Tibial nerve (tissue), 4 donors: ENCODE measurements at regions not wholly inside any gene's neighbourhood (a gene's known extent, or its start where the extent isn't known, plus 50 kb on each side); places are given as distances from the start of the nearest gene placed in this dataset.

Experiments used
- DNase-seq, 2 donors: peaks; one replicate each; pipeline ENCODE4 v3.0.0-alpha.2; 2019; ENCODE audit warnings: low spot score in 2 of 2
- H3K27ac ChIP-seq, 4 donors: fragments of 200-600 bp; sonication (generic) in 3 of 4; one replicate each; pipeline ENCODE4 v1.5.1; 2017 to 2019; ENCODE audit warnings: mild to moderate bottlenecking in 1 of 4
- H3K27me3 ChIP-seq, 2 donors: fragments of 200-600 bp; sonication (generic) in 1 of 2; one replicate each; pipeline versions ENCODE4 v1.5.1 to v1.6.0; 2017 to 2019
- H3K36me3 ChIP-seq, 3 donors: fragments of 200-600 bp; sonication (generic); one replicate each; pipeline ENCODE4 v1.5.1; 2018 to 2019
- H3K4me1 ChIP-seq, 4 donors: fragments of 200-600 bp; sonication (generic) in 3 of 4; one replicate each; pipeline ENCODE4 v1.5.1; 2017 to 2019
- H3K4me3 ChIP-seq, 4 donors: fragments of 200-600 bp; sonication (generic) in 3 of 4; one replicate each; pipeline ENCODE4 v1.5.1; 2017 to 2019; ENCODE audit warnings: mild to moderate bottlenecking in 1 of 4, moderate library complexity in 1 of 4
- H3K9me3 ChIP-seq, 4 donors: fragments of 200-600 bp; sonication (generic) in 3 of 4; one replicate each; pipeline ENCODE4 v1.5.1; 2017 to 2019
- CTCF ChIP-seq, 5 experiments: fragments of 200-600 bp in 3 of 5; fragments of 450-650 bp in 2 of 5; sonication (generic) in 3 of 5; IDR thresholded peaks; one replicate each; pipeline ENCODE4 v1.5.1; 2016 to 2019; ENCODE audit warnings: antibody characterized with exemption in 5 of 5, mild to moderate bottlenecking in 3 of 5, moderate library complexity in 2 of 5
- EP300 ChIP-seq, 2 donors: sonication (generic); formaldehyde crosslinking; IDR thresholded peaks; one replicate each; pipeline ENCODE4 v1.6.1; 2017; ENCODE audit warnings: antibody characterized with exemption in 2 of 2, mild to moderate bottlenecking in 1 of 2
- POLR2A ChIP-seq, 2 donors: fragments of 450-650 bp; IDR thresholded peaks; one replicate each; pipeline ENCODE4 v1.6.1; 2017; ENCODE audit warnings: antibody characterized with exemption in 2 of 2, mild to moderate bottlenecking in 2 of 2, moderate library complexity in 2 of 2
- WGBS, 2 donors: methylation state at CpG; one replicate each; pipeline ENCODE4 v1.1.5; 2018; 5-methylcytosine and 5-hydroxymethylcytosine counted together

GRCh38 chr3:150300388-150300787 is 107.7 kb upstream of the TSC22D2 start:
- TF ChIP-seq CTCF (IDR thresholded peaks at IDR 0.05) = no peak
- no peak for TF ChIP-seq POLR2A (IDR thresholded peaks at IDR 0.05)
- no peak for TF ChIP-seq EP300 (IDR thresholded peaks at IDR 0.05)
- Histone ChIP-seq H3K9me3 (no peaks in the 10 kb centered on the region), H3K27ac (no peak overlapping the region), H3K4me1 (no peaks in the 10 kb centered on the region), H3K36me3 (no peaks in the 10 kb centered on the region), H3K4me3 (no peak overlapping the region), H3K27me3 (no peaks in the 10 kb centered on the region)
- 45 to 63% methylated on average over 2 of the region's 2 CpGs for WGBS, 2 donors
- DNase-seq = no peak

GRCh38 chr3:150299201-150299600 is 108.9 kb upstream of the TSC22D2 start:
- Histone ChIP-seq H3K27ac (no peak overlapping the region), H3K27me3 (no peaks in the 10 kb centered on the region), H3K36me3 (no peaks in the 10 kb centered on the region), H3K4me1 (no peaks in the 10 kb centered on the region), H3K4me3 (no peak overlapping the region), H3K9me3 (no peaks in the 10 kb centered on the region)
- no peak for TF ChIP-seq CTCF (IDR thresholded peaks at IDR 0.05)
- TF ChIP-seq POLR2A (IDR thresholded peaks at IDR 0.05) = no peak
- TF ChIP-seq EP300 (IDR thresholded peaks at IDR 0.05) = no peak
- 40 to 45% methylated on average over 2 of the region's 2 CpGs for WGBS, 2 donors
- no peak for DNase-seq

GRCh38 chr3:150296966-150297365 is 111.1 kb upstream of the TSC22D2 start:
- DNase-seq = no peak
- H3K4me1 ChIP-seq = no peaks in the 10 kb centered on the region
- TF ChIP-seq EP300 (IDR thresholded peaks at IDR 0.05) (no peak), POLR2A (IDR thresholded peaks at IDR 0.05) (no peak), CTCF (IDR thresholded peaks at IDR 0.05) (no peak)
- H3K27me3 ChIP-seq = no peaks in the 10 kb centered on the region
- no peaks in the 10 kb centered on the region for H3K9me3 ChIP-seq
- H3K27ac ChIP-seq = no peak overlapping the region
- H3K4me3 ChIP-seq = no peak overlapping the region
- H3K36me3 ChIP-seq = no peaks in the 10 kb centered on the region
- WGBS, 2 donors = 78 to 79% methylated on average over 3 of the region's 3 CpGs

- Histone ChIP-seq H3K36me3 (no peaks in the 10 kb centered on the region), H3K4me3 (no peak overlapping the region), H3K27ac (no peak overlapping the region), H3K9me3 (no peaks in the 10 kb centered on the region), H3K27me3 (no peaks in the 10 kb centered on the region), H3K4me1 (no peaks in the 10 kb centered on the region)
- 59 to 64% methylated on average over 5 of the region's 5 CpGs for whole genome bisulfite sequencing, 2 donors
- no peak for DNase-seq
- TF ChIP-seq POLR2A (IDR thresholded peaks at IDR 0.05) = no peak
Measured at GRCh38 chr3:150296123-150296735, 111.9 kb upstream of the TSC22D2 start.

- no peaks in the 10 kb centered on the region for H3K4me1 ChIP-seq
- no peak overlapping the region for H3K4me3 ChIP-seq
- no peaks in the 10 kb centered on the region for H3K27me3 ChIP-seq
- H3K27ac ChIP-seq = no peak overlapping the region
- H3K36me3 ChIP-seq = no peaks in the 10 kb centered on the region
- 48 to 50% methylated on average over 7 of the region's 7 CpGs for WGBS, 2 donors
- no peak for DNase-seq
- TF ChIP-seq EP300 (IDR thresholded peaks at IDR 0.05) = no peak
- no peak for TF ChIP-seq POLR2A (IDR thresholded peaks at IDR 0.05)
- H3K9me3 ChIP-seq = no peaks in the 10 kb centered on the region
Measured at GRCh38 chr3:150293401-150294001, 114.6 kb upstream of the TSC22D2 start.

GRCh38 chr3:150292891-150293290 is 115.2 kb upstream of the TSC22D2 start:
- WGBS, 2 donors = 68 to 69% methylated on average over 4 of the region's 4 CpGs
- H3K27me3 ChIP-seq = no peaks in the 10 kb centered on the region
- DNase-seq = no peak
- no peak overlapping the region for H3K27ac ChIP-seq
- no peaks in the 10 kb centered on the region for H3K36me3 ChIP-seq
- TF ChIP-seq POLR2A (IDR thresholded peaks at IDR 0.05) = no peak
- H3K4me3 ChIP-seq = no peak overlapping the region
- H3K4me1 ChIP-seq = no peaks in the 10 kb centered on the region
- H3K9me3 ChIP-seq = no peaks in the 10 kb centered on the region
